Cardiac muscle cell (in vitro differentiated cells and primary cell): ENCODE measurements at regions not wholly inside any gene's neighbourhood (a gene's known extent, or its start where the extent isn't known, plus 50 kb on each side); places are given as distances from the start of the nearest gene placed in this dataset.

Experiments used
- DNase-seq, 2 donors: peaks; one replicate each; pipeline versions ENCODE4 v3.0.0 to v3.0.0-alpha.2; 2010 to 2017; ENCODE audit warnings: low read depth in 1 of 2, low spot score in 1 of 2
- H3K27ac ChIP-seq: fragments of 200-600 bp; sonication (generic); 2 replicates; pipeline ENCODE4 v1.5.1; 2016
- H3K27me3 ChIP-seq: fragments of 200-600 bp; sonication (generic); 2 replicates; pipeline ENCODE4 v1.6.0; 2016; ENCODE audit warnings: control low read depth
- H3K36me3 ChIP-seq: fragments of 200-600 bp; sonication (generic); 2 replicates; pipeline ENCODE4 v1.5.1; 2016; ENCODE audit warnings: control low read depth
- H3K4me1 ChIP-seq: fragments of 200-600 bp; sonication (generic); 2 replicates; pipeline ENCODE4 v1.8.1; 2017; ENCODE audit warnings: low read depth, mild to moderate bottlenecking, mixed run types
- H3K4me3 ChIP-seq: fragments of 200-600 bp; sonication (generic); 2 replicates; pipeline ENCODE4 v1.5.1; 2016; ENCODE audit warnings: mild to moderate bottlenecking
- H3K9me3 ChIP-seq: fragments of 200-600 bp; sonication (generic); 2 replicates; pipeline ENCODE4 v1.5.1; 2017; ENCODE audit warnings: low read depth, mild to moderate bottlenecking, control low read depth
- TF ChIP-seq, protein P1 (sequence below): IDR thresholded peaks from 2 replicates; pipeline ENCODE4 v1.5.1; 2012; ENCODE audit warnings: low read depth, mild to moderate bottlenecking, low read length

- Histone ChIP-seq H3K4me3 (no peak overlapping the region), H3K27ac (no peak overlapping the region), H3K36me3 (no peaks in the 10 kb centered on the region), H3K27me3 (no peaks in the 10 kb centered on the region), H3K4me1 (no peaks in the 10 kb centered on the region), H3K9me3 (no peaks in the 10 kb centered on the region)
- TF ChIP-seq, protein P1, sequence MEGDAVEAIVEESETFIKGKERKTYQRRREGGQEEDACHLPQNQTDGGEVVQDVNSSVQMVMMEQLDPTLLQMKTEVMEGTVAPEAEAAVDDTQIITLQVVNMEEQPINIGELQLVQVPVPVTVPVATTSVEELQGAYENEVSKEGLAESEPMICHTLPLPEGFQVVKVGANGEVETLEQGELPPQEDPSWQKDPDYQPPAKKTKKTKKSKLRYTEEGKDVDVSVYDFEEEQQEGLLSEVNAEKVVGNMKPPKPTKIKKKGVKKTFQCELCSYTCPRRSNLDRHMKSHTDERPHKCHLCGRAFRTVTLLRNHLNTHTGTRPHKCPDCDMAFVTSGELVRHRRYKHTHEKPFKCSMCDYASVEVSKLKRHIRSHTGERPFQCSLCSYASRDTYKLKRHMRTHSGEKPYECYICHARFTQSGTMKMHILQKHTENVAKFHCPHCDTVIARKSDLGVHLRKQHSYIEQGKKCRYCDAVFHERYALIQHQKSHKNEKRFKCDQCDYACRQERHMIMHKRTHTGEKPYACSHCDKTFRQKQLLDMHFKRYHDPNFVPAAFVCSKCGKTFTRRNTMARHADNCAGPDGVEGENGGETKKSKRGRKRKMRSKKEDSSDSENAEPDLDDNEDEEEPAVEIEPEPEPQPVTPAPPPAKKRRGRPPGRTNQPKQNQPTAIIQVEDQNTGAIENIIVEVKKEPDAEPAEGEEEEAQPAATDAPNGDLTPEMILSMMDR = no peak
- no peak for DNase-seq
These were observed 902.6 kb downstream of the PDHA2 start for GRCh38 chr4:96742332-96743014.

DNA sequence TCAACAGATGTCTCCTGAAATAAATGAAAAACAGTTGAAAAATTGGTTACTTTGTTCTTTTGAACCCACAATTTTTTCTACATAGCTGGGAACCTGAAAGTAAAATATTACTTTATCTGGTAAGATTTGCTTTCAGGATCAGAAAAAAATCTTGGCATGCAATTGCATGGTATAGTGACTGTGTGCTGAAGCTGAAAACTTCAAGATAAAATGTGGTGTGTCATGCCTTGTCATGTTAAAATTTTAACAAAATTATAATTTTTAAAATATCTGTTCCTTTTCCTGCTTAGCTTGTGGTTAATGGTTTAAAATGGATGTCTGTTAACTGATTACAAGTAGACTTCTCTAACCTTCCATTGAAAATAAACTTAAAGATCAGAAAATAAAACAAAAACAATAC, 904.8 kb downstream of the PDHA2 start:
- no peaks in the 10 kb centered on the region for H3K27me3 ChIP-seq
- TF ChIP-seq, protein P1 = no peak
- no peak overlapping the region for H3K27ac ChIP-seq
- no peaks in the 10 kb centered on the region for H3K9me3 ChIP-seq
- no peak for DNase-seq
- no peaks in the 10 kb centered on the region for H3K36me3 ChIP-seq
- no peaks in the 10 kb centered on the region for H3K4me1 ChIP-seq
- no peak overlapping the region for H3K4me3 ChIP-seq

GRCh38 chr4:96753216-96753615, 913.3 kb downstream of the PDHA2 start:
- DNase-seq = no peak
- Histone ChIP-seq H3K4me1 (no peaks in the 10 kb centered on the region), H3K4me3 (no peak overlapping the region), H3K9me3 (no peaks in the 10 kb centered on the region), H3K27me3 (no peaks in the 10 kb centered on the region), H3K27ac (no peak overlapping the region), H3K36me3 (no peaks in the 10 kb centered on the region)
- TF ChIP-seq, protein P1 = no peak

GRCh38 chr4:96755569-96756484, 915.9 kb downstream of the PDHA2 start:
- no peak for DNase-seq

GRCh38 chr4:96756584-96756983, 916.7 kb downstream of the PDHA2 start:
- Histone ChIP-seq H3K9me3 (no peaks in the 10 kb centered on the region), H3K27ac (no peak overlapping the region), H3K4me1 (no peaks in the 10 kb centered on the region), H3K27me3 (no peaks in the 10 kb centered on the region), H3K36me3 (no peaks in the 10 kb centered on the region), H3K4me3 (no peak overlapping the region)
- DNase-seq = no peak
- TF ChIP-seq, protein P1 = no peak

More at GRCh38 chr4:96755569-96756484, 915.9 kb downstream of the PDHA2 start:
- Histone ChIP-seq H3K4me1 (no peaks in the 10 kb centered on the region), H3K27me3 (no peaks in the 10 kb centered on the region), H3K4me3 (no peak overlapping the region), H3K36me3 (no peaks in the 10 kb centered on the region), H3K9me3 (no peaks in the 10 kb centered on the region), H3K27ac (no peak overlapping the region)
- TF ChIP-seq, protein P1 = no peak
